ENCODE measurements at regions not wholly inside any gene's neighbourhood (a gene's known extent, or its start where the extent isn't known, plus 50 kb on each side); places are given as distances from the start of the nearest gene placed in this dataset.

DNA sequence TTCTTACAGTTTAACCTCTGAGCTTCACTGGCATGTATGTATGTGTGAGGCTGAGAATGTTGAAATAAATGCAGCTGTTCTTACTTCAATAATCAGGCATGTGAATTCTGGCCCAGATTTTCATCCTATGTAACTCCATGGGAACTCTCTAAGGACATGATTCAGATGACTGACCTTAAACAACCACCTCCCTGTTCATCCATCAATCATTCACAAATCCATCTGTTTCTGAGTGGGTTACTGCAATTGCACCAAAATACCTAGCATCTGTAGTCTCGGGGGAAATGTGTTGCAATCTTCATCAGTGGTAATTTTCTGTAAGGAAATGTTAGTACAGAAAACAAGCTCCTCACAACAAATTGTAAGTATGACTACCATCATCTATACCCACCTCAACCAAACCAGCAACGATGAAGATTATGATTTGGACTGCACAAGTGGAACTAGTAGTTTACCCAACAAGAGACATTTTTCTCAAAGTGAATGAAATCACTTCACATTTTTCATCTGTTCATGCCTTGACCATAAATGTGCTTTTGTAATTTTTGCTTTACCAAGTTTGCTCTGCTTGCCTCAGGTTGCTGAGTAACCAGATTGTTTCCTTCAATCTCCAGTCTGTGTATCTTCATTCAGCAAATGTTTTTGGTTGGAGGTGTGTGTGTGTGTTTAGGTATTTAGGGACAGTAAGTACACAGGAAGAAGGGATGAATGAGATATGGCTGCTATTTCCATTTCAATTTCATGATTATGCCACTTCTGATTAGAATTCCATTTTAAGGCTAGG is 65.7 kb upstream of the FZD8 start:
- DNase-seq, result no peak

DNA sequence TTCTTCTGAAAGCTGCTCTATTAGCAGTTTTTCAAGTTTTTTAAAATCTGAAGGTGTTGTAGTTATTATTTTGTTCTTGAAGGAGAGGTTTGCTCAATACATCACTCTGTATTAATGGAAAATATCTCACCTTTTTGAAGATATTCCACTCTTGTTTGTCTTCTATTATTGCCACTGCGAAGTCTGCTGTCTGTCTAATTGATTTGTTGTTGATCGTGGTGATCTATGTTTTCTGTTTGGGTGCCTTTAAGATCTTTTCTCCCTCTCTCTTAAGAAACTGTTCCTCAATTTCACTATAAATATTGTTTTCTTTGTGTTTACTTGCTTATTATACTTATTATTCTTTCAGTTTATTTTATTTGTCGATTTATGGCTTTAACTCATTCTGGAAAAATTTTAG is 64.9 kb upstream of the FZD8 start:
- DNase-seq, result no peak

DNA sequence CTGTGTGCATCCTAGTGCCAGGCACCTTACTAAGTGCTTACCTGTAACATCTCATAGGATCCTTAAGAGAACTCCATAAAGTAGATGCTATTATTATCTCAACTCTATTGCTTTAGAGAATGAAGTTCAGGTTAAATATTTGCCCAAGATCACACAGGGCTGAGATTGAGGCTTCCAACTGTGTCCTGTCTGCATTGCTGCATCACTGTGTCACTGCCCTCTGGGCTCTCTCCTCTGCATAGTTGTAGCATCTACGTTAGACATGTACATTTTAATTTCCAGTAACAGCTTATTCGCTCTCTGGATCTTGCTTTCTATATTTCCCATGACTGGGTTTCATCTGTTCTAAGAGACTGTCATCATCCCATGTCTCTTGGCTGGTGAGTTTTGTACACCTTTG is 63.6 kb upstream of the FZD8 start:
- DNase-seq, result no peak

DNA sequence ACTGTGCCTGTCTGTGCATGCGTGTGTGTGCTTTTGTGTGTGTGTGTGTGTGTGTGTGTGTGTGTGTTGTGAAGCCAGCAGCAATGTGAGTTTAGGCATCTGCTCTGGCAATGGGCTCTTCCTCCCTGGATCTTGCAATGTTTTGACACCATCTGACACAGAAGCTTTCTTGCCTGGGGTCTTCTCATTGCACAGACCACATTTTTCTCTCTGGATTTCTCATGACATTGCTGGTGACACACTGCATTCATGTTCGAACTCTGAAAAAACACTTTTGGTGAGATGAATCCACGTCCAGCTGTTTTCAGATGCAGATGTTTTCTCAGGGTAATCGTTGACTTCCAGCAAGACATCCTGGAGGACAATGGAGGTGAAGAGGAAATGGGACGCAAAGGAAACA is 63.0 kb upstream of the FZD8 start:
- no peak for DNase-seq

DNA sequence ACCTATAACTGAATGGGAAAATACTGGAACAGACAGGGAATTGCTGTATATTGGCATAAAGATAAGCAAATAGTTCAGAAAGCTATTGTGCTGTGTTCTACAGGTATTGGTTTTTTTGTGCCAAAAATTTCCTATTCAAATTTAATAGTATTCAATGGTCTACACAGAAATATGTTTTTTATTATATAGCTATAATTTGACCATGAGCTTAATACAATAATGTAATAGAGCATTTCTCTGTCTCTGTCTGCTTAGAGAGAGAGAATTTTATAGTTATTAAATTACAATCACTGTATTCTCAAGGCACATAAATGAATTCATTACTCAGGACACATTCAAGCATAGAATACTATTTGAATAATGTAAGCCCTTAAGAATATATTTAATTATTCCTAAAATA is 62.3 kb upstream of the FZD8 start:
- DNase-seq, result no peak

DNA sequence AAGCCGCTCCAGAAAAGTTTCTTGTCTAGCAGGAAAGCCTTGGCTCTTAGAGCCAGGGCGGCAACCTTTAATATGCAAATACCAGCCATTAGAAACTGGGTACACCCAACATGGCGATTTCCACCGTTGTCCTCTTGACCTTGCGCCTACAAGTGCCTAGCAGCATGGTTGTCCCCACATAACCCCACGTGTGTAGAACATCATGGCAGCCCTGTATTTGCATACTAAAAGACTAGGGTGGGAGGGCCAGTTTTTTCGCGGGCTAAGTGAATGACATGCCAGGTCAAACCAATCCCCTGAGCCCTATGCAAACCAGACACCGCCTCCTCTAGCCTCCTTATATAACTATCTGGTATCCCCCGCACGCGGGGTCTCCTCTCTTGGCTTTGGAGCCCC is 58.4 kb upstream of the FZD8 start:
- DNase-seq, result no peak

DNA sequence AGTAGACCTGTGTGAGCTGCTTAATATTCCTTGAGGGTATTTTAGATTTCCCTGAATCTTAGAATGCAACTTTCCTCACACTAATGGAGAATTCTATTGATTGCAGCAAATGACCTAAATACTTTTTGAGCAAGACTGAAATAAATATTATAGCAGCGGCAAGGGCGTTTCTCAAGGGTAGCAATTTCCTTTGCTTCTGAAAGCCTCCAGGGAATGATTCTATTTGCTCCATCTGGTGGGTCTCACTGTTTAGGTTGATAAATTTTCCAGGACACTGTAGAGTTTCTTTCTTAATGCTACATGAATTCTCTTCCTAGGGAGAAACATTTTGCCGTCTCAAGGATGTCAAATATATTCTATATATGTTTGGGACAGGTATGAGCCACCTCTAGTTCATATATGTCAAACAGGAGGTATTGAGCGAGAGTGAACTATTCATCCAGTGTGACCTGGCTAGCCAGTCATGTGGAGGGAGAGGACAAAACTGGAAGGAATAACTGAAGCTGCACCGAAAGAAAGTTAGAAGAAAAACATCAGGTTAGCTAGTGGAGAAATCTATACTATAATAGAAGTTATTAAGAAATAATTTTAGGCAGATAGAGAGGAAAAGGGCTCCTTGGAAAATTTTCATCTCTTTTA is 57.9 kb upstream of the FZD8 start:
- no peak for DNase-seq

DNA sequence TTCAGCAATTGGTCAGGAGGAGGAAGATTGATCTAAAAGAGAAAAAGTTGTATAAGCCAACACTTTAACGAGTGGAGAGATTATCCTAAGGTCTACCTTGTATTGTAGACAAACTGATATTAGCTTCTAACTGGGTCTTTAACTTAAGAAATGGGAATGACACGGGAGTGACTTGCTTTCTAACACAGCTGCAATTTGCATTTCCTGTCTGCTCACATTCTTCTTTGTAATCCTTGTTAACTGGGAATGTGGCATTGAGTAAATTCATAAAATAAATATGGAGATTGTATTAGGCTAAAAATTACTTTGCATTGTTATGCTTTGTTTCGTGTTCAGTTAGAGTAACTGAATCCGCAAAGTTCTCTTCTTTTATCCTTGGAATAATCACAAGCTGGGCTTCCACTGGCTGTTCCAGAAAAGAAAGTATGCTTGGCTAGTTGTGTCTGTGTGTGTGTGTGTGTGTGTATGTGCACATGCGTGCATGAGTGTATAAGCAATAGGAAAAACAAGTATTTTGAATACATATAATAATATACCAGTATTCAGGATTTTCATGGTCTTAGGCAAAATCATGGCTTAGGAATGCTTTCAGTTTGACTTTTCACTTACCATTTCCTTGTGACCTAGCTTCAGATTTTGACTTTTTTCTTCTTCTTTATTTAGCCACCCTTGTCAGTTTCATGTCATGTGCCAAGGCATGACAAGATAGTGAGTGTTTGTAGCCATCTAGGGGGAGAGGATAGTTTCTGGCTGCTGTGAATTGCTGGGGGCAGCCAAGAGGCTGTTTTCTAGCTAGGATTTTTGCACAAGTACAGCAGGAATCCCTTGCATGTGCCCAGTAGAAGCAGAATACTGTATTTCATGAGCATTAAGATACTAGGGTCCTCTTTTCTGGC is 54.5 kb upstream of the FZD8 start:
- DNase-seq, result no peak

DNA sequence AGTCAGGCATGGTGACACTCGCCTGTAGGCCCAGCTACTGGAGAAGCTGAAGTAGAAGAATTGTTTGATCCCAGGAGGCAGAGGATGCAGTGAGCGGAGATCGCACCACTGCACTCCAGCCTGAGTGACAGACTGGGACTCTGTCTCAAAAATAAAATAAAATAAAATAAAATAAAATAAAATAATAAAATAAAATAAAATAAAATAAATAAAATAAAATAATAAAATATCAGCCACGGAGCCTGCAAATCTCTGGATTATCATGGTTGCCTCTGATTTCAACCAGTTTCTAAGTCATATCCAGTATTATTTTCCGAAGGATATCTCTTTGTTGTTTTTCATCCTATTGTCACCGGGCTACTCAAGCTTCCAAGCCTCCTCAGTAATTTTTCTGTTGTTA is 51.7 kb upstream of the FZD8 start:
- no peak for DNase-seq
